GM13976 (cell line): ENCODE measurements at regions not wholly inside any gene's neighbourhood (a gene's known extent, or its start where the extent isn't known, plus 50 kb on each side); places are given as distances from the start of the nearest gene placed in this dataset.

Source experiments
- DNase-seq: peaks from one replicate; pipeline ENCODE4 v3.0.0; 2012; ENCODE audit warnings: low spot score
- CTCF ChIP-seq: IDR thresholded peaks from 2 replicates; pipeline ENCODE4 v1.5.1; 2012; ENCODE audit warnings: borderline replicate concordance, mild to moderate bottlenecking; ENCODE audit not compliant: insufficient read depth; ENCODE audit errors: extremely low read depth, missing control alignments, control extremely low read depth
- in situ Hi-C: fragments of 300-500 bp; cut with MboI; formaldehyde crosslinking; loops from one replicate; pipeline ENCODE4 v1.12.0; 2022; ENCODE audit warnings: low sequenced_read_pairs, mixed read lengths, inconsistent platforms; ENCODE audit not compliant: unreplicated experiment

GRCh38 chr16:86239381-86239780 lies 270.9 kb upstream of the FOXF1 start:
- no peak for DNase-seq
- no peak for TF ChIP-seq CTCF
- in situ Hi-C loops: no loop called here

GRCh38 chr16:86240716-86241363 lies 269.5 kb upstream of the FOXF1 start:
- no peak for TF ChIP-seq CTCF
- DNase-seq: no peak
- in situ Hi-C loops: no loop called here

- in situ Hi-C loops: no loop called here
- no peak for DNase-seq
- TF ChIP-seq CTCF: no peak
These were observed 268.6 kb upstream of the FOXF1 start for GRCh38 chr16:86241681-86242080.

GRCh38 chr16:86242244-86243122 lies 267.8 kb upstream of the FOXF1 start:
- TF ChIP-seq CTCF: no peak
- in situ Hi-C loops: no loop called here
- DNase-seq: no peak

GRCh38 chr16:86243123-86243473 lies 267.2 kb upstream of the FOXF1 start:
- in situ Hi-C loops: no loop called here
- TF ChIP-seq CTCF: no peak
- no peak for DNase-seq

- no peak for DNase-seq
- in situ Hi-C loops: no loop called here
- no peak for TF ChIP-seq CTCF
These were observed 266.7 kb upstream of the FOXF1 start for GRCh38 chr16:86243571-86244154.
